GM12875 (cell line): ENCODE measurements at regions not wholly inside any gene's neighbourhood (a gene's known extent, or its start where the extent isn't known, plus 50 kb on each side); places are given as distances from the start of the nearest gene placed in this dataset.

ENCODE experiments used
- H3K4me3 ChIP-seq: one replicate; pipeline ENCODE4 v1.5.1; 2011; ENCODE audit warnings: low read depth, low read length, control low read depth
- CTCF ChIP-seq: IDR thresholded peaks from 2 replicates; pipeline ENCODE4 v1.5.1; 2011; ENCODE audit warnings: low read depth, mild to moderate bottlenecking, control low read depth, inconsistent platforms, low read length, moderate library complexity, borderline replicate concordance; ENCODE audit not compliant: insufficient read depth

- no peak overlapping the region for H3K4me3 ChIP-seq
- no peak for TF ChIP-seq CTCF
Observed at GRCh38 chr17:71057938-71058337, 888.6 kb downstream of the KCNJ2 start.

DNA sequence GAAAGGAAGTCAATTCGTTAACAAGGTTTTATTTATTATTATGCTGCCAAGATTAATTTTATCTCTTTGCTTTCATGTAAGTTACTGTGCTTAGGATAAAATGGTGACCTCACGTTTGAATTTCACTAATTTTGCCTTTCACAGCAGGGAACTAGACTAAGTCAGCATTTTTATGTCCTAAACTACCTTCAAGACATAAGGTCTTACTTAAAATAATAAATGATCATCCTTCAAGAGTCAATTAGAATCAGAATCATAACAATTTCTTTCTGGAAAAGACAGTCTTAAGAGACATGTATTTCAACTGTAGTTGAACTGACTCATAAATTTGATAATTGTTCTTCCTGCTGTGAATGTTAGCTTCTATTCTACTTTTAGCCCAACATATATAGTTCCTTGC is 893.8 kb downstream of the KCNJ2 start:
- no peak for TF ChIP-seq CTCF
- H3K4me3 ChIP-seq = no peak overlapping the region

DNA sequence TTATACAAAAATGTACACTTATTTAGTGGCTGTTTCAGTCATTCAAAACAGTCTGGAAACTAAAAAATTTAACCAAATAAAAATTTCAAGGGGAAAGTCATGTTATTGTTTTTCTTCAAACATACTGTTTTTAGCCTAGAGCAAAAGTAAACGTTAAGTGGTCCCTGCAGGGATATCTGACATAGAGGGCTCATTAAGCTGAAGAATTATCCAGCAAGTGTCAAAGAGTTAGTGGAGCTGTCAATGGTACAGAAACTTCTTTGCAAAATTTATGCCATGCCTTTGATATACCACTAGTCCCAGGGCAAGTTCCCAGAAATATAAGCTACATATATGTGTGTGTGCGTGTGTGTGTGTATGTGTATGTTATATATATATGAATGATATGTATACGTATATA is 894.2 kb downstream of the KCNJ2 start:
- H3K4me3 ChIP-seq = no peak overlapping the region
- TF ChIP-seq CTCF = no peak

GRCh38 chr17:71067669-71068407 is 898.5 kb downstream of the KCNJ2 start:
- H3K4me3 ChIP-seq = no peak overlapping the region
- no peak for TF ChIP-seq CTCF

- no peak for TF ChIP-seq CTCF
- H3K4me3 ChIP-seq = no peak overlapping the region
Observed at GRCh38 chr17:71068408-71068750, 899.0 kb downstream of the KCNJ2 start.

DNA sequence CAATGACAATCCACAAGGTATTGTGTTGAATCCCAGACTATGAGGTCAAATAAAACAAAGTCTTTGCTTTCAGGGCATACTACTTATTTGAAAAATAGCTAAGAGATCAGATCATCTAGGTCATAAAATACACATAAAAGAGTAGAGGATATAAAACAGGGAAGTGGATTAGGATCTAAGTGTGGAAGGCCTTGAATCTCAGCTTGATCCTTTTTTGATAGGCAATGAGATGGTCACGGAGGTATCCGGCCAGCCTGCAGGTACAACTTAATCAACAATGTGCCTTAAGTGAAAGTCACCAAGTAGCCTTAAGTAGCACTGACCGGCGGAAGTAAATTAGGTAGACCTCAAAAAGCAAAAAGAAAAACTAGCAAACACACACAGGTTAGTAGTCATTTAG is 901.7 kb downstream of the KCNJ2 start:
- H3K4me3 ChIP-seq = no peak overlapping the region
- no peak for TF ChIP-seq CTCF

GRCh38 chr17:71071837-71072236 is 902.5 kb downstream of the KCNJ2 start:
- no peak overlapping the region for H3K4me3 ChIP-seq
- no peak for TF ChIP-seq CTCF
